Kidney (tissue), 13 donors: ENCODE measurements at regions not wholly inside any gene's neighbourhood (a gene's known extent, or its start where the extent isn't known, plus 50 kb on each side); places are given as distances from the start of the nearest gene placed in this dataset.

Experiments used
- DNase-seq, 5 donors: peaks; one replicate each; pipeline ENCODE4 v3.0.0-alpha.2; 2013 to 2020
- FAIRE-seq: peaks from 2 replicates; lab custom pipeline; 2012; peaks lifted over from hg19 to GRCh38; lab: Jason Lieb, UNC
- H3K27ac ChIP-seq, 2 donors: one replicate each; pipeline ENCODE4 v1.7.0; 2013; ENCODE audit warnings: low read depth in 2 of 2, low read length in 2 of 2, inconsistent platforms in 1 of 2
- H3K27me3 ChIP-seq: one replicate; pipeline ENCODE4 v1.7.1; 2013; ENCODE audit warnings: low read length, inconsistent platforms; ENCODE audit not compliant: control insufficient read depth, insufficient read depth
- H3K36me3 ChIP-seq, 3 donors: one replicate each; pipeline versions ENCODE4 v1.7.0 to v1.7.1; 2013; ENCODE audit warnings: low read length in 3 of 3, control low read depth in 1 of 3, inconsistent platforms in 1 of 3; ENCODE audit not compliant: insufficient read depth in 3 of 3, control insufficient read depth in 2 of 3
- H3K4me1 ChIP-seq, 3 donors: one replicate each; pipeline versions ENCODE4 v1.7.0 to v1.7.1; 2013; ENCODE audit warnings: low read length in 3 of 3, inconsistent platforms in 1 of 3, low read depth in 1 of 3; ENCODE audit not compliant: control insufficient read depth in 2 of 3, insufficient read depth in 2 of 3
- H3K4me3 ChIP-seq, 3 donors: one replicate each; pipeline versions ENCODE4 v1.7.0 to v1.8.1; 2013; ENCODE audit warnings: low read length in 3 of 3, control low read depth in 1 of 3, inconsistent platforms in 1 of 3
- H3K9ac ChIP-seq, 3 donors: one replicate each; pipeline versions ENCODE4 v1.7.0 to v1.7.1; 2013; ENCODE audit warnings: low read length in 3 of 3, control low read depth in 1 of 3, inconsistent platforms in 1 of 3
- H3K9me3 ChIP-seq, 3 donors: one replicate each; pipeline versions ENCODE4 v1.7.0 to v1.7.1; 2013; ENCODE audit warnings: low read length in 3 of 3, control low read depth in 1 of 3, inconsistent platforms in 1 of 3; ENCODE audit not compliant: control insufficient read depth in 2 of 3, insufficient read depth in 1 of 3
- CTCF ChIP-seq: IDR thresholded peaks from 3 replicates; pipeline ENCODE4 v1.5.1; 2012; ENCODE audit warnings: mild to moderate bottlenecking, moderate library complexity, borderline replicate concordance; ENCODE audit not compliant: insufficient read depth; ENCODE audit errors: extremely low read depth
- intact Hi-C: fragments of 100-400 bp; cut with DNase I; formaldehyde crosslinking; loops from one replicate; pipeline ENCODE4 v1.11.1; 2022
- donor health status: control.
- donor health status: control.
- donor health status: control.
- donor health status: control.
- donor health status: control.
- donor health status: DM: yes; HTN: yes; CAD: no.
- donor health status: Normal renal cell carcinoma (clear cell type).

GRCh38 chr5:56419667-56420066 lies 186.5 kb upstream of the ANKRD55 start:
- Histone ChIP-seq H3K27me3 (no peaks in the 10 kb centered on the region), H3K4me1 (peaks cover 0 to 6% (median 5%) of the 10 kb centered on the region in 3 donors), H3K4me3 (no peak overlapping the region), H3K27ac (no peak overlapping the region), H3K36me3 (no peaks in the 10 kb centered on the region), H3K9ac (no peak overlapping the region), H3K9me3 (peaks cover 0 to 10% (median 3%) of the 10 kb centered on the region in 3 donors)
- DNase-seq: no peak
- FAIRE-seq: no peak
- no peak for TF ChIP-seq CTCF
- intact Hi-C loops: no loop called here

GRCh38 chr5:56415356-56415765 lies 182.2 kb upstream of the ANKRD55 start:
- H3K4me3 ChIP-seq: no peak overlapping the region
- no peak for TF ChIP-seq CTCF
- H3K27ac ChIP-seq: no peak overlapping the region
- H3K27me3 ChIP-seq: no peaks in the 10 kb centered on the region
- FAIRE-seq: no peak
- no peaks in the 10 kb centered on the region for H3K36me3 ChIP-seq
- H3K4me1 ChIP-seq: peaks cover 0 to 6% (median 0%) of the 10 kb centered on the region in 3 donors
- intact Hi-C loops: no loop called here
- DNase-seq: peak in 1 of 5 donors; percentile 26
- no peak overlapping the region for H3K9ac ChIP-seq
- peaks cover 0 to 8% (median 3%) of the 10 kb centered on the region in 3 donors for H3K9me3 ChIP-seq

GRCh38 chr5:56414066-56414465 lies 180.9 kb upstream of the ANKRD55 start:
- no peak overlapping the region for H3K27ac ChIP-seq
- peaks cover 0 to 3% (median 0%) of the 10 kb centered on the region in 3 donors for H3K9me3 ChIP-seq
- intact Hi-C loops: no loop called here
- H3K9ac ChIP-seq: no peak overlapping the region
- no peak for DNase-seq
- H3K4me3 ChIP-seq: no peak overlapping the region
- no peak for FAIRE-seq
- no peaks in the 10 kb centered on the region for H3K27me3 ChIP-seq
- peaks cover 0 to 6% (median 0%) of the 10 kb centered on the region in 3 donors for H3K4me1 ChIP-seq
- no peaks in the 10 kb centered on the region for H3K36me3 ChIP-seq
- TF ChIP-seq CTCF: no peak

- no peak for TF ChIP-seq CTCF
- Histone ChIP-seq H3K9ac (no peak overlapping the region), H3K9me3 (no peaks in the 10 kb centered on the region), H3K4me1 (peaks cover 0 to 6% (median 0%) of the 10 kb centered on the region in 3 donors), H3K27ac (no peak overlapping the region), H3K4me3 (no peak overlapping the region), H3K27me3 (no peaks in the 10 kb centered on the region), H3K36me3 (no peaks in the 10 kb centered on the region)
- intact Hi-C loops: no loop called here
- no peak for DNase-seq
- no peak for FAIRE-seq
Observed at GRCh38 chr5:56413546-56413945, 180.4 kb upstream of the ANKRD55 start.
